Esophagus squamous epithelium (tissue), 4 donors: ENCODE measurements at regions not wholly inside any gene's neighbourhood (a gene's known extent, or its start where the extent isn't known, plus 50 kb on each side); places are given as distances from the start of the nearest gene placed in this dataset.

Experiments used
- CTCF ChIP-seq, 6 experiments: fragments of 450-650 bp in 4 of 6; fragments of 200-600 bp in 2 of 6; sonication (generic) in 2 of 6; IDR thresholded peaks; one replicate each; pipeline ENCODE4 v1.5.1; 2016 to 2019; ENCODE audit warnings: antibody characterized with exemption in 6 of 6, mild to moderate bottlenecking in 4 of 6, moderate library complexity in 4 of 6
- POLR2A ChIP-seq, 4 donors: fragments of 450-650 bp; IDR thresholded peaks; one replicate each; pipeline ENCODE4 v1.6.1; 2017; ENCODE audit warnings: antibody characterized with exemption in 4 of 4, mild to moderate bottlenecking in 4 of 4, moderate library complexity in 3 of 4

GRCh38 chr7:96638669-96639068, 71.0 kb downstream of the SEM1 start:
- TF ChIP-seq CTCF (IDR thresholded peaks at IDR 0.05) (no peak), POLR2A (IDR thresholded peaks at IDR 0.05) (no peak)
